ENCODE measurements at regions not wholly inside any gene's neighbourhood (a gene's known extent, or its start where the extent isn't known, plus 50 kb on each side); places are given as distances from the start of the nearest gene placed in this dataset.
A peak's percentile ranks its signal among the peaks of the same experiment; 100 is the strongest.

GRCh38 chr2:38131676-38132075 is 55.7 kb upstream of the CYP1B1 start:
- H3K27ac ChIP-seq (ENCODE audit: low read length) = no peak overlapping the region
- intact Hi-C loops (cut with micrococcal nuclease) = no loop called here
- Mint-ChIP-seq H3K4me1 (no peaks in the 10 kb centered on the region), H3K4me3 (no peak overlapping the region), H3K27ac (no peak overlapping the region), H3K9me3 (peaks cover 0 to under 1% of the 10 kb centered on the region in 2 donors), H3K36me3 (no peaks in the 10 kb centered on the region), H3K27me3 (ENCODE audit: low read depth in 2 of 2) (peaks cover 0 to 17% of the 10 kb centered on the region in 2 donors)
- H3K9me3 ChIP-seq (ENCODE audit: control insufficient read depth, insufficient read depth, low read length) = peaks cover 7% of the 10 kb centered on the region
- peaks cover 7% of the 10 kb centered on the region for H3K4me1 ChIP-seq (ENCODE audit: control insufficient read depth, insufficient read depth, low read length)
- H3K4me3 ChIP-seq (ENCODE audit: low read length) = no peak overlapping the region
- DNase-seq (no peak), ATAC-seq (no peak)
- no peak for TF ChIP-seq CTCF (IDR thresholded peaks at IDR 0.05)
- no peaks in the 10 kb centered on the region for H3K27me3 ChIP-seq (ENCODE audit: control insufficient read depth, insufficient read depth, low read length)
- H3K36me3 ChIP-seq (ENCODE audit: control insufficient read depth, insufficient read depth, low read length) = no peaks in the 10 kb centered on the region
- 85% methylated on average over 2 of the region's 2 CpGs for WGBS (ENCODE audit: insufficient coverage)

GRCh38 chr2:38130876-38131275 is 54.9 kb upstream of the CYP1B1 start:
- no peaks in the 10 kb centered on the region for H3K36me3 Mint-ChIP-seq
- H3K36me3 ChIP-seq (ENCODE audit: control insufficient read depth, insufficient read depth, low read length) = no peaks in the 10 kb centered on the region
- H3K4me3 ChIP-seq (ENCODE audit: low read length) = no peak overlapping the region
- peaks cover 7% of the 10 kb centered on the region for H3K9me3 ChIP-seq (ENCODE audit: control insufficient read depth, insufficient read depth, low read length)
- no peak overlapping the region for H3K4me3 Mint-ChIP-seq
- peaks cover 0 to 12% of the 10 kb centered on the region in 2 donors for H3K27me3 Mint-ChIP-seq (ENCODE audit: low read depth in 2 of 2)
- H3K9me3 Mint-ChIP-seq = peaks cover 0 to 3% of the 10 kb centered on the region in 2 donors
- intact Hi-C loops (cut with micrococcal nuclease) = no loop called here
- DNase-seq = no peak
- H3K27me3 ChIP-seq (ENCODE audit: control insufficient read depth, insufficient read depth, low read length) = no peaks in the 10 kb centered on the region
- TF ChIP-seq CTCF (IDR thresholded peaks at IDR 0.05) = no peak
- H3K4me1 ChIP-seq (ENCODE audit: control insufficient read depth, insufficient read depth, low read length) = peaks cover 7% of the 10 kb centered on the region
- H3K27ac Mint-ChIP-seq = no peak overlapping the region
- no peak overlapping the region for H3K27ac ChIP-seq (ENCODE audit: low read length)
- H3K4me1 Mint-ChIP-seq = no peaks in the 10 kb centered on the region
- WGBS (ENCODE audit: insufficient coverage) = 54% methylated on average over 2 of the region's 3 CpGs
- ATAC-seq = no peak

- peaks cover 7% of the 10 kb centered on the region for H3K4me1 ChIP-seq (ENCODE audit: control insufficient read depth, insufficient read depth, low read length)
Measured at GRCh38 chr2:38129987-38130386, 54.0 kb upstream of the CYP1B1 start.

More at GRCh38 chr2:38129987-38130386, 54.0 kb upstream of the CYP1B1 start:
- Mint-ChIP-seq H3K9me3 (peaks cover 0 to 3% of the 10 kb centered on the region in 2 donors), H3K36me3 (no peaks in the 10 kb centered on the region), H3K27me3 (ENCODE audit: low read depth in 2 of 2) (peaks cover 0 to 3% of the 10 kb centered on the region in 2 donors), H3K4me3 (no peak overlapping the region), H3K27ac (no peak overlapping the region), H3K4me1 (no peaks in the 10 kb centered on the region)
- no peak for TF ChIP-seq CTCF (IDR thresholded peaks at IDR 0.05)
- no peak overlapping the region for H3K27ac ChIP-seq (ENCODE audit: low read length)
- DNase-seq (no peak), ATAC-seq (peak in 1 of 3 donors; percentile 26)
- H3K4me3 ChIP-seq (ENCODE audit: low read length) = no peak overlapping the region
- H3K9me3 ChIP-seq (ENCODE audit: control insufficient read depth, insufficient read depth, low read length) = peaks cover 7% of the 10 kb centered on the region
- H3K36me3 ChIP-seq (ENCODE audit: control insufficient read depth, insufficient read depth, low read length) = no peaks in the 10 kb centered on the region
- intact Hi-C loops (cut with micrococcal nuclease) = no loop called here
- WGBS (ENCODE audit: insufficient coverage) = 50% methylated on average over 3 of the region's 3 CpGs
- H3K27me3 ChIP-seq (ENCODE audit: control insufficient read depth, insufficient read depth, low read length) = no peaks in the 10 kb centered on the region

Data from natural killer cell (primary cell).